GM12878 (cell line): ENCODE measurements at regions not wholly inside any gene's neighbourhood (a gene's known extent, or its start where the extent isn't known, plus 50 kb on each side); places are given as distances from the start of the nearest gene placed in this dataset.

Experiments
- ATF2 ChIP-seq: IDR thresholded peaks from 2 replicates; pipeline ENCODE4 v1.6.1; 2012; ENCODE audit warnings: low read length, inconsistent platforms
- BACH1 ChIP-seq: fragments of 450-650 bp; IDR thresholded peaks from 2 replicates; pipeline ENCODE4 v1.6.1; 2017; ENCODE audit warnings: mild to moderate bottlenecking, borderline replicate concordance
- BRCA1 ChIP-seq: IDR thresholded peaks from 2 replicates; pipeline ENCODE4 v1.6.1; 2011; ENCODE audit warnings: low read depth, low read length, improper control_type of control experiment
- CBX3 ChIP-seq: fragments of 200-600 bp; sonication (generic); IDR thresholded peaks from 2 replicates; pipeline ENCODE4 v1.6.1; 2016; ENCODE audit warnings: low read depth, borderline replicate concordance
- CHD4 ChIP-seq: fragments of 200-600 bp; sonication (generic); IDR thresholded peaks from 2 replicates; pipeline ENCODE4 v1.6.1; 2016; ENCODE audit warnings: mild to moderate bottlenecking
- ELK1 ChIP-seq: IDR thresholded peaks from 2 replicates; pipeline ENCODE4 v1.6.1; 2012; ENCODE audit warnings: low read depth, low read length, improper control_type of control experiment
- ESRRA ChIP-seq: IDR thresholded peaks from 2 replicates; pipeline ENCODE4 v1.6.1; 2012; ENCODE audit warnings: mild to moderate bottlenecking, low read length, improper control_type of control experiment
- EZH2 ChIP-seq: IDR thresholded peaks from 2 replicates; pipeline ENCODE4 v1.6.1; 2012; ENCODE audit warnings: low read depth, mild to moderate bottlenecking, control low read depth, inconsistent platforms, low read length, borderline replicate concordance; ENCODE audit not compliant: control insufficient read depth
- PML ChIP-seq: IDR thresholded peaks from 2 replicates; pipeline ENCODE4 v1.6.1; 2012; ENCODE audit warnings: low read length, inconsistent platforms
- POLR2A ChIP-seq: IDR thresholded peaks from 2 replicates; pipeline ENCODE4 v1.6.1; 2011; ENCODE audit warnings: low read depth, mild to moderate bottlenecking, low read length
- SKIL ChIP-seq: fragments of 450-650 bp; IDR thresholded peaks from 2 replicates; pipeline ENCODE4 v1.6.1; 2017; ENCODE audit warnings: mild to moderate bottlenecking, low read depth, inconsistent platforms; ENCODE audit not compliant: poor library complexity, severe bottlenecking
- USF1 ChIP-seq: IDR thresholded peaks from 2 replicates; pipeline ENCODE4 v1.6.1; 2011; ENCODE audit warnings: borderline replicate concordance, low read depth, mild to moderate bottlenecking, moderate library complexity, mixed read lengths, low read length; ENCODE audit not compliant: insufficient read depth; ENCODE audit errors: extremely low read length
- TF ChIP-seq, protein P1 (sequence below): fragments of 150-350 bp; IDR thresholded peaks from 2 replicates; pipeline ENCODE4 v1.6.1; 2014; ENCODE audit warnings: mild to moderate bottlenecking, low read depth, low read length
- TF ChIP-seq, protein P2 (sequence below), 3 experiments: IDR thresholded peaks in 2 of 3; conservative IDR thresholded peaks in 1 of 3; 2 replicates each; pipeline ENCODE4 v1.5.1; 2011; ENCODE audit warnings: low read depth in 3 of 3, low read length in 3 of 3, mild to moderate bottlenecking in 3 of 3, control low read depth in 2 of 3, moderate library complexity in 2 of 3, inconsistent platforms in 1 of 3, mixed read lengths in 1 of 3; ENCODE audit not compliant: control insufficient read depth in 2 of 3, insufficient read depth in 1 of 3; ENCODE audit errors: extremely low read depth in 1 of 3

DNA sequence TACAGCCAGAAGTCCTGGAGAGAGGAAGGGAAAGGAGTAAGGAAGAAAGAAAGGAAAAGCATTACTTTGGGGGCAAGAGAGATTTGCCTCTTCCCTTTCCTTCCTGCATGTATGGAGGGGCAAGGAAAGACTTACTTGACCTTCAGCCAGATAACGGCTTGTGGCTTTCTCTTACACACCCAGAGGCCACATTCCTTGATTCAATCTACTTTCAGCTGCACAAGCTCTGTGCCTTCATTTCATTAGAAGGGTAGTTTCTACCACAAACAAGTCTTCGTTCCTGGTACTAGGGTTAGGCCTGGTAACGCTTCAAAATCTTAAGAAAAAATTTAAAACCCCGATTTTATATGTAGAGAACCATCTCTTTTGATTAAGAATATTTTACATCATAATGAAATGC is 835.9 kb downstream of the TUSC7 start:
- TF ChIP-seq POLR2A (no peak), ESRRA (no peak), BRCA1 (no peak), ATF2 (no peak), BACH1 (no peak), CBX3 (no peak), EZH2 (no peak), USF1 (no peak), CHD4 (no peak), ELK1 (no peak), PML (no peak), SKIL (no peak)
- TF ChIP-seq, protein P1, sequence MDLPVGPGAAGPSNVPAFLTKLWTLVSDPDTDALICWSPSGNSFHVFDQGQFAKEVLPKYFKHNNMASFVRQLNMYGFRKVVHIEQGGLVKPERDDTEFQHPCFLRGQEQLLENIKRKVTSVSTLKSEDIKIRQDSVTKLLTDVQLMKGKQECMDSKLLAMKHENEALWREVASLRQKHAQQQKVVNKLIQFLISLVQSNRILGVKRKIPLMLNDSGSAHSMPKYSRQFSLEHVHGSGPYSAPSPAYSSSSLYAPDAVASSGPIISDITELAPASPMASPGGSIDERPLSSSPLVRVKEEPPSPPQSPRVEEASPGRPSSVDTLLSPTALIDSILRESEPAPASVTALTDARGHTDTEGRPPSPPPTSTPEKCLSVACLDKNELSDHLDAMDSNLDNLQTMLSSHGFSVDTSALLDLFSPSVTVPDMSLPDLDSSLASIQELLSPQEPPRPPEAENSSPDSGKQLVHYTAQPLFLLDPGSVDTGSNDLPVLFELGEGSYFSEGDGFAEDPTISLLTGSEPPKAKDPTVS = no peak
- TF ChIP-seq, protein P2, sequence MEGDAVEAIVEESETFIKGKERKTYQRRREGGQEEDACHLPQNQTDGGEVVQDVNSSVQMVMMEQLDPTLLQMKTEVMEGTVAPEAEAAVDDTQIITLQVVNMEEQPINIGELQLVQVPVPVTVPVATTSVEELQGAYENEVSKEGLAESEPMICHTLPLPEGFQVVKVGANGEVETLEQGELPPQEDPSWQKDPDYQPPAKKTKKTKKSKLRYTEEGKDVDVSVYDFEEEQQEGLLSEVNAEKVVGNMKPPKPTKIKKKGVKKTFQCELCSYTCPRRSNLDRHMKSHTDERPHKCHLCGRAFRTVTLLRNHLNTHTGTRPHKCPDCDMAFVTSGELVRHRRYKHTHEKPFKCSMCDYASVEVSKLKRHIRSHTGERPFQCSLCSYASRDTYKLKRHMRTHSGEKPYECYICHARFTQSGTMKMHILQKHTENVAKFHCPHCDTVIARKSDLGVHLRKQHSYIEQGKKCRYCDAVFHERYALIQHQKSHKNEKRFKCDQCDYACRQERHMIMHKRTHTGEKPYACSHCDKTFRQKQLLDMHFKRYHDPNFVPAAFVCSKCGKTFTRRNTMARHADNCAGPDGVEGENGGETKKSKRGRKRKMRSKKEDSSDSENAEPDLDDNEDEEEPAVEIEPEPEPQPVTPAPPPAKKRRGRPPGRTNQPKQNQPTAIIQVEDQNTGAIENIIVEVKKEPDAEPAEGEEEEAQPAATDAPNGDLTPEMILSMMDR (IDR thresholded peaks at IDR 0.05 in 2 of 3, conservative IDR thresholded peaks at IDR 0.05 in 1 of 3; ENCODE audit: control insufficient read depth in 2 of 3, extremely low read depth in 1 of 3, insufficient read depth in 1 of 3, low read depth in 3 of 3, low read length in 3 of 3) = no peak
